Glutamatergic neuron (in vitro differentiated cells): ENCODE measurements at regions not wholly inside any gene's neighbourhood (a gene's known extent, or its start where the extent isn't known, plus 50 kb on each side); places are given as distances from the start of the nearest gene placed in this dataset.

Source experiments
- DNase-seq: peaks from one replicate; pipeline ENCODE4 v3.0.0; 2022
- H3K27ac Mint-ChIP-seq: one replicate; pipeline ENCODE4 v1.8.0; 2020; ENCODE audit warnings: mild to moderate bottlenecking, mixed read lengths, inconsistent platforms; ENCODE audit not compliant: unreplicated experiment
- H3K27me3 Mint-ChIP-seq: one replicate; pipeline ENCODE4 v1.8.0; 2020; ENCODE audit warnings: mild to moderate bottlenecking, moderate library complexity, mixed read lengths, inconsistent platforms; ENCODE audit not compliant: unreplicated experiment
- H3K36me3 Mint-ChIP-seq: one replicate; pipeline ENCODE4 v1.8.0; 2020; ENCODE audit warnings: mild to moderate bottlenecking, mixed read lengths, inconsistent platforms; ENCODE audit not compliant: unreplicated experiment
- H3K4me1 Mint-ChIP-seq: one replicate; pipeline ENCODE4 v1.8.0; 2020; ENCODE audit warnings: mild to moderate bottlenecking, low read depth, mixed read lengths, inconsistent platforms; ENCODE audit not compliant: unreplicated experiment
- H3K4me3 Mint-ChIP-seq: one replicate; pipeline ENCODE4 v1.8.0; 2020; ENCODE audit warnings: mild to moderate bottlenecking, mixed read lengths, inconsistent platforms; ENCODE audit not compliant: unreplicated experiment
- H3K9me3 Mint-ChIP-seq: one replicate; pipeline ENCODE4 v1.8.0; 2020; ENCODE audit warnings: mild to moderate bottlenecking, moderate library complexity, mixed read lengths, inconsistent platforms; ENCODE audit not compliant: unreplicated experiment
- TF ChIP-seq, protein P1 (sequence below): fragments of 200-600 bp; sonication (generic); IDR thresholded peaks from one replicate; pipeline ENCODE4 v1.5.0; 2021; ENCODE audit not compliant: partially characterized antibody, unreplicated experiment

DNA sequence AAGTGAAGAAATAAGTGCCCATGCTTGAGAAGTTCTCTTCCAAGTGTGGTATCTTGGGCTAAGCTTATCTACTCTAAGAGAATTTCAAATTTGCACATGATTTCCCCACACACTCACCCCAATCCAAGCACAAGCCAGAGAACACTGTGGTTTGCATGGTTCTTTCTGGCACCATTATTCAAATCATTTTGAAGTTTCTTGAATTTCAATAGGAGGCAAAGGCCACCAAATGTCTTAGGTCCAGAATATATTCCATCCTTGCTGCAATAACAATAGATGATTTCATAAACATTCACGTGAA is 359.7 kb downstream of the IRS2 start:
- peaks cover 3% of the 10 kb centered on the region for H3K27me3 Mint-ChIP-seq
- no peak for DNase-seq
- no peak overlapping the region for H3K4me3 Mint-ChIP-seq
- H3K27ac Mint-ChIP-seq = no peak overlapping the region
- peaks cover 1% of the 10 kb centered on the region for H3K9me3 Mint-ChIP-seq
- H3K36me3 Mint-ChIP-seq = peaks cover 20% of the 10 kb centered on the region
- TF ChIP-seq, protein P1, sequence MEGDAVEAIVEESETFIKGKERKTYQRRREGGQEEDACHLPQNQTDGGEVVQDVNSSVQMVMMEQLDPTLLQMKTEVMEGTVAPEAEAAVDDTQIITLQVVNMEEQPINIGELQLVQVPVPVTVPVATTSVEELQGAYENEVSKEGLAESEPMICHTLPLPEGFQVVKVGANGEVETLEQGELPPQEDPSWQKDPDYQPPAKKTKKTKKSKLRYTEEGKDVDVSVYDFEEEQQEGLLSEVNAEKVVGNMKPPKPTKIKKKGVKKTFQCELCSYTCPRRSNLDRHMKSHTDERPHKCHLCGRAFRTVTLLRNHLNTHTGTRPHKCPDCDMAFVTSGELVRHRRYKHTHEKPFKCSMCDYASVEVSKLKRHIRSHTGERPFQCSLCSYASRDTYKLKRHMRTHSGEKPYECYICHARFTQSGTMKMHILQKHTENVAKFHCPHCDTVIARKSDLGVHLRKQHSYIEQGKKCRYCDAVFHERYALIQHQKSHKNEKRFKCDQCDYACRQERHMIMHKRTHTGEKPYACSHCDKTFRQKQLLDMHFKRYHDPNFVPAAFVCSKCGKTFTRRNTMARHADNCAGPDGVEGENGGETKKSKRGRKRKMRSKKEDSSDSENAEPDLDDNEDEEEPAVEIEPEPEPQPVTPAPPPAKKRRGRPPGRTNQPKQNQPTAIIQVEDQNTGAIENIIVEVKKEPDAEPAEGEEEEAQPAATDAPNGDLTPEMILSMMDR = no peak
- no peaks in the 10 kb centered on the region for H3K4me1 Mint-ChIP-seq

DNA sequence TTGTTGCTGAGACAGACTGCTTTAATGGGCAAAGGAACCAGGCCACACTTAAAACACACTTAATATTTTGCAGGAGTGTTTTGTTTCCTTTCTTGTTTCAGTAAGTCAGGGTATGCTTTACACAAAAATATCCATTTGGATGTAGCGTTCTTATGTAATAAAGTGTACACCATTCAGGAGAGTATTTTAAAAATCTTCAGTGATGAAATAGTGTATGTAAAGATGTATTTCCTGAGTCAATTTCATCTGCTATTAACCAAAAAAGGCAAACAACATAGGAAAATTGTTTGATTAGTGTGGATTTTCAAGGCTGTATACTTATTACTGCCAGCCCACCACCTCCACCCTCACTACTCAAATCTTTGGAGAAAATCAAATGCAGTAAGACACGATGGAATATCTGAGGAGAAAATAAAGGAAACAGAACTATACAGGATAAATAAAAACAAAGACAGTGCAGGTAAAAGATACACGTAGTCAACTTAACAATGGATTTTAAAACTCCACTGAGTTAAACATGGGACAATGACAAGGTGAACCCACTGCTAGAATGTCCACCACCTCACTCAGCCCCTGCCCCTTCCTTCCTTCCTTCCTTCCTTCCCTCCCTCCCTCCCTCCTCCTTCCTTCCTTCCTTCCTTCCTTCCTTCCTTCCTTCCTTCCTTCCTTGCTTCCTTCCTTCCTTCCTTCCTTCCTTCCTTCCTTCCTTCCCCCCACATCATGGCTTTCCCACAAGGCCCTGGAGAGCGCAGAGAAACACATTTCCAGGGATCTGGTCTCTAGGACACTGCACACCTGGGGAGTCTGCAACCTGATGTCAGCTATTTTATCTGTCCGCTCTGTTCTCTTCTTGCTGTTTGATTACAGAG is 360.3 kb downstream of the IRS2 start:
- peaks cover 16% of the 10 kb centered on the region for H3K36me3 Mint-ChIP-seq

DNA sequence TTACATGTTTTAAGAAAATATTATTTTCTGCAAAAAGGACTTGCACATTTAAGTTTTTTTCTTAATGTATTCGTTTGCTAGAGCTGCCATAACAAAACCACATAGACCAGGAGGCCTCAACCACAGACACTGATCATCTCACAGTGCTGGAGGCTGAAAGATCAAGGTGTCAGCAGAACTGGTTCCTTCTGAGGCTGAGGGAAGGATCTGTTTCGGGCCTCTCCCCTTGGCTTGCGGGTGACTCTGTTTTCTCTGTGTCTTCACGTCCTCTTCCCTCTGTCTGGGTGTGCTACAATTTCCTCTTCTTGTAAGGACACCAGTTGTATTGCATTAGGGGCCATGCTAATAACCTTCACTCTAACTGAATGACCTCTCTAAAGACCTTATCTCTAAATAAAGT is 364.2 kb downstream of the IRS2 start:
- Mint-ChIP-seq H3K36me3 (no peaks in the 10 kb centered on the region), H3K9me3 (no peaks in the 10 kb centered on the region), H3K27me3 (no peaks in the 10 kb centered on the region), H3K4me1 (no peaks in the 10 kb centered on the region), H3K4me3 (no peak overlapping the region), H3K27ac (no peak overlapping the region)
- TF ChIP-seq, protein P1 = no peak
- DNase-seq = no peak

More for the DNA sequence above, 360.3 kb downstream of the IRS2 start:
- no peaks in the 10 kb centered on the region for H3K4me1 Mint-ChIP-seq
- TF ChIP-seq, protein P1 = no peak
- H3K4me3 Mint-ChIP-seq = no peak overlapping the region
- no peak overlapping the region for H3K27ac Mint-ChIP-seq
- DNase-seq = no peak
- peaks cover 3% of the 10 kb centered on the region for H3K27me3 Mint-ChIP-seq
- no peaks in the 10 kb centered on the region for H3K9me3 Mint-ChIP-seq

DNA sequence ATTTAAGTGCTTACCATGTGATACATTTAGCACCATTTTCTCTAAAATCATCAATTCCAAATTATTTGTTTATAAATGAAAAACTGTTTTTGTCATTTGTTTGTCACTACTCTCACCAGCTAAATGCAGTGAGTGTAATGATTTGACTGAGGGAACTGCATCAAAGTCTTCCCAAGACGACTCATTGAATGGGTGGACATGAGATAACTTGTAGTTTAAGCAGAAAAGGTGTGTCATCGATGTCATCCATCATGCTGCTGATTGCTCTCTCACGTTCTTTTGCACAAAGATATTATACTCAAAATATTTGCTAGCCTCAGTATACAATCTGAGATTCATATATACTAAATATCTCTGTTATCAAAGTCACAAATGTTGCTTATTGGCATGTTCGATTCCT is 366.5 kb downstream of the IRS2 start:
- Mint-ChIP-seq H3K36me3 (peaks cover 5% of the 10 kb centered on the region), H3K9me3 (peaks cover 2% of the 10 kb centered on the region), H3K4me1 (peaks cover 6% of the 10 kb centered on the region), H3K27me3 (no peaks in the 10 kb centered on the region), H3K27ac (no peak overlapping the region), H3K4me3 (no peak overlapping the region)
- DNase-seq = no peak
- TF ChIP-seq, protein P1 = no peak

DNA sequence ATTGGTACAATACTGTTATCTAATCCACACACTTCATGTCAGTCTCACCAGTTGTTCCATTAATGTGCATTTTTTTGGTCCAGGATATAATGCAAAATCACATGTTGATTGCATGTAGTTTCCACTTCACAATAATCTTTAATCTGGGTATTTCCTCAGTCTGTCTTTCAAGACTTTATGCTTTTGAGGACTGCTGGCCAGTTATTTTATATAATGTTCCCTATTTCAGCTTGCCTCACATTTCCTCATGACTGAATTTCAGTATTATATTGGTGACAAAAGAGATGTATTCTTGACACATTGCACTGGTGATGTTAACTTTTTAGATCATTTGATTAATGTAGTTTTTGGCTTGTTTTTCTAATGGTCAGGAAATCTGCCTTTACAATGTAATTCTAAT is 368.3 kb downstream of the IRS2 start:
- Mint-ChIP-seq H3K27me3 (no peaks in the 10 kb centered on the region), H3K36me3 (peaks cover 5% of the 10 kb centered on the region), H3K9me3 (peaks cover 2% of the 10 kb centered on the region), H3K4me3 (no peak overlapping the region), H3K4me1 (peaks cover 17% of the 10 kb centered on the region), H3K27ac (no peak overlapping the region)
- no peak for DNase-seq
- TF ChIP-seq, protein P1 = no peak
